ENCODE measurements at regions not wholly inside any gene's neighbourhood (a gene's known extent, or its start where the extent isn't known, plus 50 kb on each side); places are given as distances from the start of the nearest gene placed in this dataset.

DNA sequence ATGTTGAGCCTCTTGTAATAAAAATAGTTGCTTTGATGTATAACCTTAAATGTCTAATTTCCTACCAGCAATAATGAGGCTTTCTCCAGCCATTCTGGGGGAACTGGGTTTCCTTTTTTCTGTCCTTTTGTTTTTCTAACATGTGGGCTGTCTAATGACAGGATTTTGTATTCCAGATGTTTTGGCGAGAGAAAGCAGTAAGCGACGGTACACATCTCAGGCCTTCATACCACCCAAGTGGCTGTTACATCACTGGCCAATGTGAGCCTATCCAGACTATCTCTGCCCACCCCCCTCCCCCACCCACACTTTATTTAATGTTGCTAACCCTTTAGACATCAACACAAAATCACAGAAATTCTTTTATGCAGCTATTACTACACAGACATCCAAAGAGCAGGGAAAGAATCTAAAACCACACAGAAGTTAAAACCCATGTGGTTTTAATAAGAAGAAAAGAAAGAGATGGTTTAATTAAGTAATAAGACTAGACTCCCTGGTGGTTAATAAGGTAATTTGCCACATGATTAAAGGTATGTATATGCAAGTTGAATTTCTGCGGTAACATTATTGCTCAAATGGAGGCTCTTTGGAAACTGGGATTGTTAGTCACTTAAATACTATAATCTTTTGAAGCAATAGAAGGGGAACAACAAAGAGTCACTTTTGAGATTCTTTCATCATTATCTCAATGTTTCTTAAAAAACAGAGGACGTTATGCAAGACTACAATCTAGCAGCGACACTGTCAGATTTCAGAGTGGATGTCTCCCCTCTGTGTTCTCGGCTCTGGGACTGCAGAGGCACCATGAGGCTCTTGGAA is 365.1 kb downstream of the ENC1 start:
- H3K36me3 Mint-ChIP-seq (ENCODE audit: low read depth): no peaks in the 10 kb centered on the region
- DNase-seq (ENCODE audit: low spot score): no peak
- TF ChIP-seq, protein P1, sequence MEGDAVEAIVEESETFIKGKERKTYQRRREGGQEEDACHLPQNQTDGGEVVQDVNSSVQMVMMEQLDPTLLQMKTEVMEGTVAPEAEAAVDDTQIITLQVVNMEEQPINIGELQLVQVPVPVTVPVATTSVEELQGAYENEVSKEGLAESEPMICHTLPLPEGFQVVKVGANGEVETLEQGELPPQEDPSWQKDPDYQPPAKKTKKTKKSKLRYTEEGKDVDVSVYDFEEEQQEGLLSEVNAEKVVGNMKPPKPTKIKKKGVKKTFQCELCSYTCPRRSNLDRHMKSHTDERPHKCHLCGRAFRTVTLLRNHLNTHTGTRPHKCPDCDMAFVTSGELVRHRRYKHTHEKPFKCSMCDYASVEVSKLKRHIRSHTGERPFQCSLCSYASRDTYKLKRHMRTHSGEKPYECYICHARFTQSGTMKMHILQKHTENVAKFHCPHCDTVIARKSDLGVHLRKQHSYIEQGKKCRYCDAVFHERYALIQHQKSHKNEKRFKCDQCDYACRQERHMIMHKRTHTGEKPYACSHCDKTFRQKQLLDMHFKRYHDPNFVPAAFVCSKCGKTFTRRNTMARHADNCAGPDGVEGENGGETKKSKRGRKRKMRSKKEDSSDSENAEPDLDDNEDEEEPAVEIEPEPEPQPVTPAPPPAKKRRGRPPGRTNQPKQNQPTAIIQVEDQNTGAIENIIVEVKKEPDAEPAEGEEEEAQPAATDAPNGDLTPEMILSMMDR (IDR thresholded peaks at IDR 0.05): no peak
- no peak overlapping the region for H3K4me3 Mint-ChIP-seq (ENCODE audit: unreplicated experiment)
- H3K9me3 Mint-ChIP-seq (ENCODE audit: low read depth): no peaks in the 10 kb centered on the region
- H3K27ac Mint-ChIP-seq (ENCODE audit: unreplicated experiment): no peak overlapping the region
- H3K27me3 Mint-ChIP-seq (ENCODE audit: low read depth): no peaks in the 10 kb centered on the region
- H3K4me1 Mint-ChIP-seq (ENCODE audit: low read depth): peaks cover 44% of the 10 kb centered on the region

DNA sequence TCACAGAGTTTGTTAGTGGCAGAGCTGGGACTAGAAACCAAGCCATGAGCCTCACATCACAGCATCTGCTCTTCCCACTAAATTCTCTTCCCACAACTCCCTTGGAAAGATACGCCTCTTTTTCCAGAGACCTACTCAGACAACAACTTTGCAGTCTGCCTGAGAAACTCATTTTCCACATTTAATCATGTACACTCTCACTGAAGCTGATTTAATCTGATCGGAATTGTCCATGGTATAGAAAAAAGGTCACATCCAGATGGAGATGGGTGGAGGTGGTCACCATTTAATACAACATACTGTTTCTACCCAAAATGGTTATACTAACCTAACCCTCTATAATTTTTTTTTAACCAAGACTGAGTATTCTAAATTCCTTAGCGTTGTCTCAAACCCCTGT is 366.2 kb downstream of the ENC1 start:
- Mint-ChIP-seq H3K36me3 (ENCODE audit: low read depth) (no peaks in the 10 kb centered on the region), H3K27ac (ENCODE audit: unreplicated experiment) (no peak overlapping the region), H3K9me3 (ENCODE audit: low read depth) (no peaks in the 10 kb centered on the region), H3K4me1 (ENCODE audit: low read depth) (peaks cover 43% of the 10 kb centered on the region), H3K4me3 (ENCODE audit: unreplicated experiment) (no peak overlapping the region), H3K27me3 (ENCODE audit: low read depth) (no peaks in the 10 kb centered on the region)
- no peak for DNase-seq (ENCODE audit: low spot score)
- TF ChIP-seq, protein P1 (IDR thresholded peaks at IDR 0.05): no peak

DNA sequence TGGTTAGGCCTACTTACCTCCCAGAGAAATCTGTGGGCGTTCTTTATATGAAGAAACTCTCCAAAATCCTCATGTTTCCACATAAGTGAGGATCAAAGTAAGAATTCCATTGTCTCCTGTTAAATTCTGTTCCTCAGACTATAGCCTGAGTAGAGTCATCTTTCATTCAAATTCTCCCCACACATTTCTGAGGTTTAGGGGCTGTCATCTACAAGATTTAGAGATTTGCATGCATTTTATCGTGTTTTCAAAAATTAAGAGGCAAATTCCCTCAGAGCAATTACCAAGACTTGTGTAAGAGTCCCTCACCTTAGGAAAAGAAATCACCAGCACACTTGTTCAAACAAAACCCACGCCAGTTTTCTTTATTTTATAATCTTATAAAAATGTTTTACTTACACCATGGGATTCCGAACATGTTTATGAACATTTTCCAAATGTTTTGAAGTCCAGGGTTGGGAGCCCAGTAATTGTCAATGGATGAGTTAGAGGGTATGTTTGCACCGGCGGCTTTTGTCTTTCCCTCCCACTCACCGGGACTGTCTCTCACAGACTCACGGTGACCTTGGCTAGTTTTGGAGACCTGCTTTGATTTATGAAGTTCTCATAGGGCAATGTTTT is 367.6 kb downstream of the ENC1 start:
- no peaks in the 10 kb centered on the region for H3K36me3 Mint-ChIP-seq (ENCODE audit: low read depth)
- TF ChIP-seq, protein P1 (IDR thresholded peaks at IDR 0.05): no peak
- no peaks in the 10 kb centered on the region for H3K9me3 Mint-ChIP-seq (ENCODE audit: low read depth)
- peaks cover 40% of the 10 kb centered on the region for H3K4me1 Mint-ChIP-seq (ENCODE audit: low read depth)
- peak overlapping the region; percentile 52 for H3K27ac Mint-ChIP-seq (ENCODE audit: unreplicated experiment)
- H3K4me3 Mint-ChIP-seq (ENCODE audit: unreplicated experiment): no peak overlapping the region
- DNase-seq (ENCODE audit: low spot score): no peak
- H3K27me3 Mint-ChIP-seq (ENCODE audit: low read depth): no peaks in the 10 kb centered on the region

DNA sequence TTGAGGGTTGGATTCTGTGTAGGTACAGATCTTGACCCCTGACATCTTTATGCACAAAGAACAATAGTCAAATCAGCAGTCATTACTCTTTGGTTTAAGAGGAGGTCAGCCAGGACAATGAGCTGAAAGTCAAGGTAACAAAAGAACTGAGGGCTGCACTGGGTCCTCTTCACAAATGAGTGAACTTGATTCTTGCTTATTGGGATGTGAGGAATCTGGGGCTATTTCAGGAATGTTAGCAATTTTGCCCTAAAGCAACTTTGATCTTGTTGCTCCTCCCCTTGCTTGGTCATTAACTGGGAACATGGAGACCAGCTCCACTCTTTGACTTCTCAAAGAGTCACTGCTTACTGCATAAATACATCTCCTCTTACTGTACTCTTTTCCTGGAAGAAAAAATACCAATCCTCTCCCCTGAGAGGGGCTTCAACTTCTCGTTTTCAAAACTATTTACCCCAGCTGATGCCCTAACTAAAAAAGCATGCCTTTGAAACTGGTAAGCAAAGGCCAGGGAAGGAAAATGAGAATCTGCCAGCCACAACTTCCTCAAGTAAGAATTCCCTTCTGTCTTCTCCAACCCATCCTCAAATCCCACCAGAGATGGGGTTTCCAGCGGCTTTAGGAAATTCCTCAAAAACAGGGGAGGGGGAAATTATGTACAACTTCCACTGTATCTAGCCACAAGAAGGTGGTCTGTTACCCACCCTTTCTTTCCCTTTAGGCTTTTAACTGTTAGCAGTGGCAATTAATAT is 368.3 kb downstream of the ENC1 start:
- Mint-ChIP-seq H3K4me1 (ENCODE audit: low read depth) (peaks cover 40% of the 10 kb centered on the region), H3K4me3 (ENCODE audit: unreplicated experiment) (no peak overlapping the region), H3K27me3 (ENCODE audit: low read depth) (no peaks in the 10 kb centered on the region), H3K36me3 (ENCODE audit: low read depth) (no peaks in the 10 kb centered on the region), H3K9me3 (ENCODE audit: low read depth) (no peaks in the 10 kb centered on the region), H3K27ac (ENCODE audit: unreplicated experiment) (peak overlapping the region; percentile 7)
- TF ChIP-seq, protein P1 (IDR thresholded peaks at IDR 0.05): no peak
- DNase-seq (ENCODE audit: low spot score): no peak

DNA sequence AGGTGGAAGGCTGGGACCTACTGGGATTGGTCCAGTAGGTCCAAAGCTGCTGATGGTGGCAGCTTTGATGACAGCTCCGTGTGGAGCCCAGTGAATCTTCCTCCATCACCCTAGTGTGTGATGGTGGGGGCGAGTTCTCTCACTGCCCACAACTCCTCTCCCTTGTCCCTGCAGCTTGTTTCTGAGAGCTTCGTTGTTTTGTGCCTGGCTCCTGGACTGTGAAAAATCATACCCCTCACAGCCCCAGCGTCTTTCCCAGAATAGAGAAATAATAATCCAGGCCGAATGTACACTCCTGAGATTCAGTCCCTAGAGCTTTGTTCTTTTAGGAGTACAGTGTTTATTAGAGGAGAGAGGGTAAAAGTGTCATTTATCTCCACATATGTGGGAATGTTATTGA is 372.2 kb downstream of the ENC1 start:
- H3K4me3 Mint-ChIP-seq (ENCODE audit: unreplicated experiment): no peak overlapping the region
- no peaks in the 10 kb centered on the region for H3K36me3 Mint-ChIP-seq (ENCODE audit: low read depth)
- H3K4me1 Mint-ChIP-seq (ENCODE audit: low read depth): peaks cover 25% of the 10 kb centered on the region
- no peaks in the 10 kb centered on the region for H3K27me3 Mint-ChIP-seq (ENCODE audit: low read depth)
- TF ChIP-seq, protein P1 (IDR thresholded peaks at IDR 0.05): no peak
- no peaks in the 10 kb centered on the region for H3K9me3 Mint-ChIP-seq (ENCODE audit: low read depth)
- no peak overlapping the region for H3K27ac Mint-ChIP-seq (ENCODE audit: unreplicated experiment)
- DNase-seq (ENCODE audit: low spot score): no peak
